GM13977 (cell line): ENCODE measurements at regions not wholly inside any gene's neighbourhood (a gene's known extent, or its start where the extent isn't known, plus 50 kb on each side); places are given as distances from the start of the nearest gene placed in this dataset.

Source experiments
- DNase-seq: peaks from one replicate; pipeline ENCODE4 v3.0.0; 2012; ENCODE audit warnings: low spot score
- CTCF ChIP-seq: IDR thresholded peaks from 2 replicates; pipeline ENCODE4 v1.5.1; 2012; ENCODE audit warnings: mild to moderate bottlenecking, control low read depth; ENCODE audit not compliant: insufficient read depth; ENCODE audit errors: extremely low read depth, missing control alignments
- in situ Hi-C: fragments of 300-500 bp; cut with MboI; formaldehyde crosslinking; loops from one replicate; pipeline ENCODE4 v1.12.0; 2022; ENCODE audit warnings: low sequenced_read_pairs, low pct_unique_long_range_greater_than_20kb, mixed read lengths, inconsistent platforms; ENCODE audit not compliant: unreplicated experiment

DNA sequence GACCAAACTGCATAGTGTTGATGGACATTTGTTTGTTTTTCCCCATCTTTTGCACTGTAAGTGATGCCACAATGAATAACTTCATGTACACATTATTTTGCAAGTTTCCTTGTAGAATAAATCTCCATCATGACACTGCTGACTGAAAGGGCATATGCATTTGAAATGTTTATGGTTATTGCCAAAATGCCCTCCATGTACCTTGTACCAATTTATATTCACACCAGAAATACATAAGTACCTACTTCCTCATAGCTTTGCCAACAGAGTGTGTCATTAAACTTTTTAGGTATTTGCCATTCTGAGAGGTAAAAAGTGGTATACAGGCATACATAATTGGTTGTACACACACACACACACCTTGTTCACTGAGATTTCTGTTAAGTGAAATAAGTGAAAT lies 361.0 kb upstream of the PCSK5 start:
- in situ Hi-C loops, result no loop called here
- no peak for TF ChIP-seq CTCF
- DNase-seq, result no peak

- in situ Hi-C loops, result no loop called here
- no peak for TF ChIP-seq CTCF
- no peak for DNase-seq
Observed at GRCh38 chr9:75531588-75531987, 358.9 kb upstream of the PCSK5 start.

GRCh38 chr9:75532233-75533050 lies 358.0 kb upstream of the PCSK5 start:
- no peak for DNase-seq
- in situ Hi-C loops, result no loop called here
- no peak for TF ChIP-seq CTCF

- no peak for TF ChIP-seq CTCF
- in situ Hi-C loops, result no loop called here
- no peak for DNase-seq
Observed at GRCh38 chr9:75539523-75539922, 350.9 kb upstream of the PCSK5 start.

DNA sequence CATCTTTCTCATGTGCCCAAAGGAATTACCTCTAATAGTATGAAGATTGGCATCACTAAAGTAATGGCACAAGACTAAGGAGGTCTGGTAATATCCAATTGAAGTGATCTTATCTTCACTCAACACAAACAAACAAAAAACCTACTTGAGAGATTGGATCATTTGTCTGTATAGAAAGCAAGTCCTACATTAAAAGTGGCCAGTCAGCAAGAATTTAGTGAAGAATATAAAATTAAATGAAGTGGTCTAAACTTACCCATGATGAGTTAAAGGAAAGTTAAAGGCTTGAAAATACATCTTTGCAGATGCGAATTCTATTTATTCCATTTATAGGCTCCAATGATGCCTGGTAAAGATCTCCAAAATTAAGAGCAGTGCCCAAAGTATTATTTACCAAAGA lies 350.3 kb upstream of the PCSK5 start:
- in situ Hi-C loops, result no loop called here
- TF ChIP-seq CTCF, result no peak
- DNase-seq, result no peak

DNA sequence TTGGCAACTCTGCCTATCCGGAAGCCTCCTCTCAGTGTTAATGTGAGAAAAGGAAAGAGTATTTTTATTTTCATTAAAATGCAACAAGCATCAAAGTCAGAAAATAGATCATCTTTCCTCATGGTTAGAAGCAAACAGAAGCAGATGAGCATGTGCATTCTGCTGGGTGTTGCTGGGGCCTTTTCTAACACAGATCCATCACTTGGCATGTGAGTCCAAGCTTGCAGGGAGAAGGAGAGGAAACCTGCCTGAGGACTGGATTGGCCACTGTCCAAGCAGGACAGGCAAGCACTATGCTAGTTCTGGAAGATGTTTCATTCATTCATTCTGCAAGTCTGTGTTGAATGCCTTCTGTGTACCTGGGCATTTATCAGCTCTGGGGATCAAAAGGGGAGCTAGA lies 348.7 kb upstream of the PCSK5 start:
- no peak for TF ChIP-seq CTCF
- in situ Hi-C loops, result no loop called here
- no peak for DNase-seq
